NB4 (cell line): ENCODE measurements at regions not wholly inside any gene's neighbourhood (a gene's known extent, or its start where the extent isn't known, plus 50 kb on each side); places are given as distances from the start of the nearest gene placed in this dataset.

ENCODE experiments used
- DNase-seq: peaks from one replicate; pipeline ENCODE4 v3.0.0; 2010; ENCODE audit warnings: low read depth
- H3K4me3 ChIP-seq: one replicate; pipeline ENCODE4 v1.5.1; 2011; ENCODE audit warnings: mild to moderate bottlenecking, low read depth, low read length, moderate library complexity
- MYC ChIP-seq: IDR thresholded peaks from 2 replicates; pipeline ENCODE4 v1.6.1; 2011; ENCODE audit warnings: low read depth, low read length
- POLR2A ChIP-seq: IDR thresholded peaks from 2 replicates; pipeline ENCODE4 v1.6.1; 2011; ENCODE audit warnings: mild to moderate bottlenecking; ENCODE audit not compliant: insufficient read length; ENCODE audit errors: extremely low read depth
- TF ChIP-seq, protein P1 (sequence below): IDR thresholded peaks from 2 replicates; pipeline ENCODE4 v1.6.1; 2011; ENCODE audit warnings: low read depth, low read length
- TF ChIP-seq, protein P2 (sequence below): IDR thresholded peaks from one replicate; pipeline ENCODE4 v1.5.1; 2012; ENCODE audit warnings: low read depth, low read length

DNA sequence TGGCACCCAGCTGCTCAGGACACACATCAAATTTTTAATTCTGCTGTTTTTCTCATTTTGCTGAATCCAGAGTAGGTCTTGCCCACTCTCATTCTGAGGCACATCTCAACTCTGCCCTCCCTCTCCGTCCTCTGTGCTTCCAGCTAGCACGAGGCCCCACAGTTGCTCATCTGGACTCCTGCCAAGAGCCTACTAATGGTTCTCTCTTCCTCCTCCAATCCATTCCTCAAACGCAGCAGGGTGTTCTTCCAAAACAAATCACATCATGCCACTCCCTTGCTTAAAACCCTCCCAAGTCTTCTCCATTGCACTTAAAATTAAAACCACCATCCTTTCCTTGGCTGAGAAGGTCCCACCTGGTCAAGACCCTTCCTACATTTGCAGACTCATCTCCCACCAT, 49.8 kb upstream of the SCAF4 start:
- TF ChIP-seq POLR2A (no peak), MYC (no peak)
- TF ChIP-seq, protein P1, sequence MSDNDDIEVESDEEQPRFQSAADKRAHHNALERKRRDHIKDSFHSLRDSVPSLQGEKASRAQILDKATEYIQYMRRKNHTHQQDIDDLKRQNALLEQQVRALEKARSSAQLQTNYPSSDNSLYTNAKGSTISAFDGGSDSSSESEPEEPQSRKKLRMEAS = no peak
- TF ChIP-seq, protein P2, sequence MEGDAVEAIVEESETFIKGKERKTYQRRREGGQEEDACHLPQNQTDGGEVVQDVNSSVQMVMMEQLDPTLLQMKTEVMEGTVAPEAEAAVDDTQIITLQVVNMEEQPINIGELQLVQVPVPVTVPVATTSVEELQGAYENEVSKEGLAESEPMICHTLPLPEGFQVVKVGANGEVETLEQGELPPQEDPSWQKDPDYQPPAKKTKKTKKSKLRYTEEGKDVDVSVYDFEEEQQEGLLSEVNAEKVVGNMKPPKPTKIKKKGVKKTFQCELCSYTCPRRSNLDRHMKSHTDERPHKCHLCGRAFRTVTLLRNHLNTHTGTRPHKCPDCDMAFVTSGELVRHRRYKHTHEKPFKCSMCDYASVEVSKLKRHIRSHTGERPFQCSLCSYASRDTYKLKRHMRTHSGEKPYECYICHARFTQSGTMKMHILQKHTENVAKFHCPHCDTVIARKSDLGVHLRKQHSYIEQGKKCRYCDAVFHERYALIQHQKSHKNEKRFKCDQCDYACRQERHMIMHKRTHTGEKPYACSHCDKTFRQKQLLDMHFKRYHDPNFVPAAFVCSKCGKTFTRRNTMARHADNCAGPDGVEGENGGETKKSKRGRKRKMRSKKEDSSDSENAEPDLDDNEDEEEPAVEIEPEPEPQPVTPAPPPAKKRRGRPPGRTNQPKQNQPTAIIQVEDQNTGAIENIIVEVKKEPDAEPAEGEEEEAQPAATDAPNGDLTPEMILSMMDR = no peak
- no peak for DNase-seq

More for the DNA sequence above, 49.8 kb upstream of the SCAF4 start:
- H3K4me3 ChIP-seq = no peak overlapping the region
